HG02884 (cell line): ENCODE measurements at regions not wholly inside any gene's neighbourhood (a gene's known extent, or its start where the extent isn't known, plus 50 kb on each side); places are given as distances from the start of the nearest gene placed in this dataset.

Source experiments
- ATAC-seq: cut with Tn5 transposase; IDR thresholded peaks from one replicate; pipeline ENCODE4 v1.9.1; 2021; ENCODE audit warnings: mild to moderate bottlenecking, moderate library complexity; ENCODE audit not compliant: unreplicated experiment

DNA sequence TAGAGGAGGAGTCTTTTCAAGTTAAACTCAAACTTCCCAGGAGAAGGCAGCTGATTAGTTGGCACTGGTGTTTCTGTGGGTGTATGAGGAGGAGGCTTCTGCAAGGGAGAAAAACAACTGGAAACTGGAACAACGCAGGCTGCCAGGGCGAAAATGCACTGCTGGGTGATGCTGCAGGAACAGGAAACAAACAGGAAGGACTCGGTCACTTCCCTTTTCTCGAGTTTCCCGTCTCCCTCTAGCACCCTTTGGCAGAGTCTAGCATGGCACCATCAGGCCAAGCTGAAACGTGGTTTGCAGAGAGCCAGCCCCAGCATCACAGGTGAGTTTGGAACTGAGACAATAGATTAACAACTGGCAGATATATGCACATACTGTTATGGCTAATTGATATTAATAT, 77.5 kb upstream of the CAST start:
- no peak for ATAC-seq

DNA sequence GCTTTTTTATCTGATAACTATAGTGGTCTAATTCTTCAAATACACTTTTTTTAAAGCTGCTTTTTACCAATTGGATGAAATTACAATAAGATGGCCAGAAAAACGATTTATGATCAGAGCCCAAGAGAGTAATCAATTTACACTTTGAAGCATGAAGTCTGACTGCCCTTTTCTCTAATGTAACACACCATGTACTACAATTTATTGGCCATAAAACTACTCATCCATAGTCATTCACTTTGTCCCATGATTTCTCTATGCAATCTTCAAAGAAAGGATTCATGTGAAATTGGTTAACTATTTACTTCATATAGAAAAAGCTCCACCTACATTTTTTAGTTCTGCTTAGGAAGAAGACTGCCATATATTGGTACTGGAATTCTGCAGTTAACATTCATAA, 73.6 kb upstream of the CAST start:
- ATAC-seq = no peak

DNA sequence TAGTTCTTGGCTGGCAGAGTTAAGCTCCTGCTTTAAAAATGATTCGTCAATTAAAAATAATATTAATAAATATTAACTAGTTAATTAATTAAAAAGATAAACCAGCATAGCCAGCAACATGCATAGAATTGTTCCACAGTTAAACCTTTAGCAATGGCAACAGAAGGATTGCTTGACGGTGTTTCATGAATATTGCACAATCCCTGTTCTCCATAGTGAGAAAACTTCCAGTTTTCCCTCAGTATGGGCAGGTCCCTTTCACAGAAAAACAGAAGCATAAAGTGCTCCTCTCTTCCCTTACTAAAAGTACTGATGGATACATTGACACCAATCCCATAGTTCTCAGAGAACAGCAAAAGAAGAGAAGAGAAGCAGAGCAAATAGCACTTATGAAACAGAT, 71.4 kb upstream of the CAST start:
- ATAC-seq = no peak

DNA sequence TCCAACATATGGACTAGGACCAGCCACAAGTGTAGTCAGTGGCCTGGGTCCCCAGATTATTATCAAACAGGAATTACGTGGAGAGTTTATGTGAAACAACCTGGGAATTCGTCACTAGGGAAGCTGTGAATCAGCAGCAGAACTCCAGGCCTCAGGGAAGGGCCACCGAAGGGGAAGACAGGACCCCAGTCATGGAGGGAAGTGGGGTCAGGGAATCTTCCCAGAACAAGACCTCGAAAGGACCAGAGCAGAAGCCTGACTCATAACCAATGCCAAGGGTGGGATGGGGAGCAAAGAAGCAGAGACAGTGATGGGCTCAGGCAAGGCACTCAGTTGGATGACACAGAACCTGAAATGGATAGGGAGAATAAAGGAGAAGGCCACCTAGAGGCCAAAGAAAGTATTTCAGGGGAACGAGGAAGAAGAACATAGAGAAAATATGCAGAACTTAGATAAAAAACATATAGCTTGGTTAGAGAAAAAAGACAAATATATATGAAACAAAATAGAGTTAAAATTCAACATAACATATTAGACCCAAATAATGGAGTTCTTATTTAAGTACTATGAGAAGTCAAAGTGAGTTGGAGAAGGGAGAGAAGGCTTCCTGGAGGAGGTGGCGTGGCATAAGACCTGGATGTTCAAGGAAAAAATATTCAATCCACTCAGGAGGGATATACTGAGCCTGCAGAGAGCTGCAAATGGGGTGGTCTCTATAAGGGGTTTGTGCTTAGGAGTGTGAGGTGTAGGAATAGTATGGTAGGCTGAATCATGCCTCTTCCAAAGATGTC, 66.7 kb upstream of the CAST start:
- ATAC-seq = no peak

DNA sequence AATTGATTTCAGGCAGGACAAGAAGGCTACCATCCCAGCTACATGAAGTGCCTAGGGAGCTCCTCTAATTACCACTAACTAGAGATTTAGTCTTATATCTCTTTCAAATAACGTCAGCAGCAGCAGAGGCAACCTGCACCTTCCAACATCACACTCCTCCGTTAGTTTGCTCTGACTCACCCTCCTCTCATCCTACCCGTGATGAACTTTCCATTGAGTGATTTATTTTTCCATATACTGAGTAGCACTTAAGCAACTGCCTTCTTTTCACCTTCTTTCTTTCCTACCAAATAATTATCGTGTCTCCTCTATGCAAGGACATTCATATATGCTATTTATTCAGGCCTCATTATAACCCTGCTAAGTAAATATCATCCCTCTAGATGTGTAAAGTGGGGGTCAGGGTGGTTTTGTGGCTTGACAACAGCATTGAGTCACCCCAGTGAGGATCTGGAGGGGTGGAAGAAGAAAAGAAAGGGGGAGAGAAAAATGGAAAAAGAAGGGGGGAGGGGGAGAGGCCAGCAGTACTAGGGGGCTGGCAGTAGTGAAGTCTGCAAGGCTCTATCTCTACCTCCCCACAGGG, 64.6 kb upstream of the CAST start:
- ATAC-seq = no peak

DNA sequence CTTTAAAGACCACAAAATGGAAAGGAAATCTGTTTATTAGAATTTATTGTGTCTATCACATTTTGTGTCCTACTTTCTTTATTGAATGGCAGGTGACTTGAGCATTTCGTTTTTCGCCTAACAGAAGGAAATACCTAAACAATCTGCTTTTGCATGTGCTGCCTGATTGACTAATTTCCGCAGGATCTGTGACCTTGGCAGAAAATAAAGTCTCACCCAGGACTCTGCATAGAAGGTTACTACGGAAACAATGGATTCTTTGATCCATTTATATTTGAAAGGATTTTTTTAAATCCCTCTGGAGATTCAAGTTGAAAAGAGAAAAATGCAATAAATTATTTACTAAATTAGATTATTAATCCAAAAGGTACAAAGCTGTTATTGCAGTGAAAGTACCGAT, 61.0 kb upstream of the CAST start:
- ATAC-seq = no peak

DNA sequence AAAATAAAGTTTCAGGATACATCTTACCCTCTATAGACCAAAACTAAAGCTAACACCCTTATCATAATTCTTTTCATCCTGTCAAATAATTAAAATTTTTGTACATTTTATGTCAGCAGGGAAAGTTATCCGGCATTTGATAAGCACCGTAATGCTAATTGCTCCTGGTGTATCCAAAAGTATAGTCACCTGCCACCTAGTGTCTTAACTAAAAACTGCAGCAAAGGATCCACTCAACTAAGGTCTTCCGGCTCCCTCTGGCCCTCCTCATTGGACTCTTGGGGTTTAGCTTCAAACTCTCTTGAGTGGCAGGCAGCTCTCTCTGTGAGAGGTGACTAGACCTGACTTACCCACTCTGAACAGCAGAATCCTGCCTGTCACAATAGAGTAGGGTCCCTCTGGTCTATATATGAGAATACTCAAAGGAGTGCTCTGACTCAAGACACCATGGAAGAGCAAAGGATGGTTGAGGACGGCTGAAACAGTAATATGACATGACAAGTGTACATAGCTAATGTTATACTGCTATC, 60.4 kb upstream of the CAST start:
- ATAC-seq = peak; percentile 78

DNA sequence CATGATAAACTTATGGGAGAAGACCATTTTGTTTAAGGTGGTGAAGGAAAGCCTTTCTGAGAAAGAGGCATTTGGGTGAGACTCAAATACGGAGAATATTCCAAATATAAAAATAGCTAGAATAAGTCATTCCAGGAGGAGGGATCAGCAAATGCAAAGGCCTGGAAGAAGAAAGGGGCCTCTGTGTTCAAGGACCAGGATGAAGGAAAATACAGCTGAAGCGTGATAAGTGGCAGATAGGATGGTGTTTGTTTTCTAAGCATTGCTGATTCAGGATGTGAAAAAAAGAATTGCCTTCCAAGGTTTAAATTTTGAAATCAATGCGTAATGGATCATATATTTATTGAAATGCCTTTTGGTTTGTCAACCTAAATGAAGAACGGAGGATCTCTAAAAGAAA, 59.4 kb upstream of the CAST start:
- no peak for ATAC-seq

DNA sequence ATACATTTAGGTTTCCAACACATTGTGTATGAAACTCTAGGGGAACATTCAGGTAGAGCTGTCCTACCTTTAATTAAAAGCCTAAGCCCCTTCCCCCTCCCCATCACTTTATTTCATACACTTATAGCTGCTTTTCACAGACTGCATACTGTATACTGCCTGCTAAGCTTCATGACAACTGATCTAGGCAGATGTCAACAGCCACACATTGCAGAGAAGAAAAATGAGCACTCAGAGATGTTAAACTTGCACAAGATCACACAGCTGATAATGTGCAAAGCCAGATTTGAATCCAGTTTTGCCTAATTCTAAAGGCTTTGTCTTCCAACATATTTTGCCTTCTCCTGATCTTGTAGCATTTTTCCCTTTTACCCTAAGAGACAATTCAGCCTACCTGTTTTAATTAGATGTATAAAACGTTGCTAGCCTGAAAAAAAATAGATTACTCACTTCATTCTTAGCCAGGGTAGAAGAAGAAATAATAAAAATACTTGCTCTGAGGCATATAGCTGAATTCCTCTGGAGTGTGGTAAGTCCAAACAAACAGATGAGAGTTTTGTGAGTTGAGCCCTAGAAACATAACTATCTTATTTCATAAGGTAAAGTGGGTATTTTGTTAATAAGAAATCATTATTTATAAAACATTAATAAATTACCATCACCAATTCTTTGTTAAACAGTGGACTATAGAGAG, 56.9 kb upstream of the CAST start:
- no peak for ATAC-seq

DNA sequence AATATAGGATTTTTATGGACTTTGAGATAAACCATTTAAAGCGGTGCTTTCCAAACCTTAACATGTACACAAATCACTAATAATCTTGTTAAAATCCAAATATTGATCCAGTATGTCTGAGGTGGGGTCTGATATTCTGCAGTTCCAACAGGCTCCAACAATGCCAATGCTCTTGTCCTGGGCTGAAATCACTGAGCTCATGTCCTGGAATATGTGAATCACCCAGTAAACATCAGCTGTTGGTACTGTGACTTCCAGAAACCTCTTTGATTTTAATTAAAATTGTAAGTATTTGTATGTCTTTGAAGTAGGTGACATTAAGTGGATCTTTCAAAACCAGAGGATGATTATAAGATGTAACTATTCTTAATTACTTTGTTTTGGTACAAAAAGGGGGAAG, 52.8 kb upstream of the CAST start:
- ATAC-seq = no peak

DNA sequence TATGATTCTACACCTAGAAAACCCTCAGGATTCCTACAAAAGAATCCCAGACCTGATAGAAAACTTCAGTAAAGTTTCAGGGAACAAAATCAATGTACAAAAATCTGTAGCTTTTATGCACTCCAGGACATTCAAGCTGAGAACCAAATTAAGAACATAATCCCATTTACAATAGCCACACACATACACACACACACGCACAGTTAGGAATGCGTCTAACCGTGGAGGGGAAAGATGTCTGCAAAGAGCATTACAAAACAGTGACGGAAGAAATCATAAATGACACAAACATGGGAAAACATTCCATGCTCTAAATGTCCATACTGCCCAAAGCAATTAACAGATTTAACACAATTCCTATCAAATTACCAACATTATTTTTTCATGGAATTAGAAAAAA, 51.4 kb upstream of the CAST start:
- ATAC-seq = no peak

DNA sequence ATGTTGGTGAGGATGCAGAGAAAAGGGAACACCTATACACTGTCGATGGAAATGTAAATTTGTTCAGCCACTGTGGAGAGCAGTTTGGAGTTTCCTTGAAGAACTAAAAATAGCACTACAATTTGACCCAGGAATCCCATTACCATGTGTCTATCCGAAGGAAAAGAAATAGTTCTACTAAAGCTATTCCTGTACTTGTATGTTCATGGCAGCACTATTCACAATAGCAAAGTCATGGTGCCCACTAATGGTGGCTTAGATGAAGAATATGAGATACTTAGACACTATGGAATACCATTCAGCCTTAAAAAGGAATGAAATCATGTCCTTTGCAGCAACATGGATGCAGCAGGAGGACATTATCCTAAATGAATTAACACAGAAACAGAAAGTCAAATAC, 50.2 kb upstream of the CAST start:
- no peak for ATAC-seq
